C4-2B (cell line): ENCODE measurements at regions not wholly inside any gene's neighbourhood (a gene's known extent, or its start where the extent isn't known, plus 50 kb on each side); places are given as distances from the start of the nearest gene placed in this dataset.

ENCODE experiments used
- ZFX ChIP-seq: fragments of 450-650 bp; IDR thresholded peaks from 2 replicates; pipeline ENCODE4 v1.6.1; 2017
- TF ChIP-seq, protein P1 (sequence below): fragments of 450-650 bp; conservative IDR thresholded peaks from 2 replicates; pipeline ENCODE4 v1.5.1; 2017; ENCODE audit warnings: mild to moderate bottlenecking

DNA sequence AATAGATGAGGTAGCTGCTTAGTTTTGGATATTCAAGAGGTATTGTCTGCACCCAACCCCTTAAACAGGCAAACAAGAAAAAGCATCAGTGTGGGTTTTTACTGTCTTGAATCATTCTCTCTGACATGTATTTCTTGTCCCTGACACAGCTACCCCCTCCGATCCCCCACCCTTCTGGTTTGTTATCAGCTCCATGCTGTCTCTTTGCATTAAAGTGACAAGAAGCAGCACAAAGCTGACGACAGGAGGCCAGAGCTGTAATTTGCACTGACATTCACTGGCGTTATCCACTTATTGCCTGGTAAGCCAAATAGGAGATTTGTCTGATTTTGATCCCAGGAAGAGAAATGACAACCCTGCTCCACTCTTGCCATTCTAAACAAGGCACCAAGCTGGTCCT, 83.3 kb upstream of the SNRK start:
- TF ChIP-seq, protein P1, sequence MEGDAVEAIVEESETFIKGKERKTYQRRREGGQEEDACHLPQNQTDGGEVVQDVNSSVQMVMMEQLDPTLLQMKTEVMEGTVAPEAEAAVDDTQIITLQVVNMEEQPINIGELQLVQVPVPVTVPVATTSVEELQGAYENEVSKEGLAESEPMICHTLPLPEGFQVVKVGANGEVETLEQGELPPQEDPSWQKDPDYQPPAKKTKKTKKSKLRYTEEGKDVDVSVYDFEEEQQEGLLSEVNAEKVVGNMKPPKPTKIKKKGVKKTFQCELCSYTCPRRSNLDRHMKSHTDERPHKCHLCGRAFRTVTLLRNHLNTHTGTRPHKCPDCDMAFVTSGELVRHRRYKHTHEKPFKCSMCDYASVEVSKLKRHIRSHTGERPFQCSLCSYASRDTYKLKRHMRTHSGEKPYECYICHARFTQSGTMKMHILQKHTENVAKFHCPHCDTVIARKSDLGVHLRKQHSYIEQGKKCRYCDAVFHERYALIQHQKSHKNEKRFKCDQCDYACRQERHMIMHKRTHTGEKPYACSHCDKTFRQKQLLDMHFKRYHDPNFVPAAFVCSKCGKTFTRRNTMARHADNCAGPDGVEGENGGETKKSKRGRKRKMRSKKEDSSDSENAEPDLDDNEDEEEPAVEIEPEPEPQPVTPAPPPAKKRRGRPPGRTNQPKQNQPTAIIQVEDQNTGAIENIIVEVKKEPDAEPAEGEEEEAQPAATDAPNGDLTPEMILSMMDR, result no peak
- no peak for TF ChIP-seq ZFX
